Endodermal cell (in vitro differentiated cells): ENCODE measurements at regions not wholly inside any gene's neighbourhood (a gene's known extent, or its start where the extent isn't known, plus 50 kb on each side); places are given as distances from the start of the nearest gene placed in this dataset.
A peak's percentile ranks its signal among the peaks of the same experiment; 100 is the strongest.

Experiments
- DNase-seq: peaks from one replicate; pipeline ENCODE4 v3.0.0-alpha.2; 2017
- H3K27ac ChIP-seq: 2 replicates; pipeline ENCODE4 v1.5.1; 2013; ENCODE audit warnings: mild to moderate bottlenecking, low read depth, low read length, moderate library complexity
- H3K27me3 ChIP-seq: 2 replicates; pipeline ENCODE4 v1.6.1; 2013; ENCODE audit warnings: mild to moderate bottlenecking, low read length, moderate library complexity; ENCODE audit not compliant: insufficient read depth, control insufficient read depth, poor library complexity, severe bottlenecking
- H3K36me3 ChIP-seq: 2 replicates; pipeline ENCODE4 v1.7.0; 2013; ENCODE audit warnings: mild to moderate bottlenecking, low read length, moderate library complexity; ENCODE audit not compliant: control insufficient read depth, insufficient read depth
- H3K4me1 ChIP-seq: one replicate; pipeline ENCODE4 v1.7.0; 2013; ENCODE audit warnings: low read length; ENCODE audit not compliant: control insufficient read depth, insufficient read depth
- H3K4me3 ChIP-seq: 2 replicates; pipeline ENCODE4 v1.5.1; 2013; ENCODE audit warnings: mild to moderate bottlenecking, low read length, moderate library complexity
- H3K9ac ChIP-seq: 2 replicates; pipeline ENCODE4 v1.6.1; 2013; ENCODE audit warnings: mild to moderate bottlenecking, low read length, moderate library complexity; ENCODE audit not compliant: poor library complexity, severe bottlenecking; ENCODE audit errors: extremely low read depth
- H3K9me3 ChIP-seq: 2 replicates; pipeline ENCODE4 v1.6.1; 2013; ENCODE audit warnings: mild to moderate bottlenecking, low read length, moderate library complexity; ENCODE audit not compliant: control insufficient read depth
- H3K27ac Mint-ChIP-seq: 2 replicates; pipeline ENCODE4 v1.8.0; 2020; ENCODE audit warnings: mixed read lengths
- H3K27me3 Mint-ChIP-seq: 2 replicates; pipeline ENCODE4 v1.8.0; 2021; ENCODE audit warnings: mild to moderate bottlenecking, mixed read lengths; ENCODE audit not compliant: insufficient read depth
- H3K36me3 Mint-ChIP-seq: 2 replicates; pipeline ENCODE4 v1.8.0; 2020; ENCODE audit warnings: low read depth, mixed read lengths
- H3K4me1 Mint-ChIP-seq: 2 replicates; pipeline ENCODE4 v1.8.0; 2020; ENCODE audit warnings: mixed read lengths
- H3K4me3 Mint-ChIP-seq: 2 replicates; pipeline ENCODE4 v1.8.0; 2020; ENCODE audit warnings: mild to moderate bottlenecking, moderate library complexity, mixed read lengths
- H3K9me3 Mint-ChIP-seq: 2 replicates; pipeline ENCODE4 v1.8.0; 2020; ENCODE audit warnings: mild to moderate bottlenecking, mixed read lengths
- WGBS, 2 experiments: methylation state at CpG; one replicate each; pipeline versions ENCODE4 v1.1.5 to v1.1.7; 2013; ENCODE audit warnings: missing lambda C conversion rate in 2 of 2, mixed read lengths in 1 of 2; ENCODE audit not compliant: insufficient coverage in 1 of 2, insufficient read length in 1 of 2; 5-methylcytosine and 5-hydroxymethylcytosine counted together
- TF ChIP-seq, protein P1 (sequence below): fragments of 200-600 bp; sonication (generic); conservative IDR thresholded peaks from 2 replicates; pipeline ENCODE4 v1.5.0; 2021; ENCODE audit warnings: antibody characterized with exemption, mild to moderate bottlenecking

- Histone ChIP-seq H3K27ac (no peak overlapping the region), H3K4me3 (no peak overlapping the region), H3K36me3 (no peaks in the 10 kb centered on the region), H3K9me3 (no peaks in the 10 kb centered on the region), H3K27me3 (no peaks in the 10 kb centered on the region), H3K4me1 (no peaks in the 10 kb centered on the region), H3K9ac (no peak overlapping the region)
- TF ChIP-seq, protein P1, sequence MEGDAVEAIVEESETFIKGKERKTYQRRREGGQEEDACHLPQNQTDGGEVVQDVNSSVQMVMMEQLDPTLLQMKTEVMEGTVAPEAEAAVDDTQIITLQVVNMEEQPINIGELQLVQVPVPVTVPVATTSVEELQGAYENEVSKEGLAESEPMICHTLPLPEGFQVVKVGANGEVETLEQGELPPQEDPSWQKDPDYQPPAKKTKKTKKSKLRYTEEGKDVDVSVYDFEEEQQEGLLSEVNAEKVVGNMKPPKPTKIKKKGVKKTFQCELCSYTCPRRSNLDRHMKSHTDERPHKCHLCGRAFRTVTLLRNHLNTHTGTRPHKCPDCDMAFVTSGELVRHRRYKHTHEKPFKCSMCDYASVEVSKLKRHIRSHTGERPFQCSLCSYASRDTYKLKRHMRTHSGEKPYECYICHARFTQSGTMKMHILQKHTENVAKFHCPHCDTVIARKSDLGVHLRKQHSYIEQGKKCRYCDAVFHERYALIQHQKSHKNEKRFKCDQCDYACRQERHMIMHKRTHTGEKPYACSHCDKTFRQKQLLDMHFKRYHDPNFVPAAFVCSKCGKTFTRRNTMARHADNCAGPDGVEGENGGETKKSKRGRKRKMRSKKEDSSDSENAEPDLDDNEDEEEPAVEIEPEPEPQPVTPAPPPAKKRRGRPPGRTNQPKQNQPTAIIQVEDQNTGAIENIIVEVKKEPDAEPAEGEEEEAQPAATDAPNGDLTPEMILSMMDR: no peak
- DNase-seq: peak; percentile 72
- 84 to 89% methylated on average over 10 to 14 of the region's 14 CpGs for WGBS, 2 experiments
- Mint-ChIP-seq H3K4me1 (peaks cover 16% of the 10 kb centered on the region), H3K9me3 (no peaks in the 10 kb centered on the region), H3K4me3 (no peak overlapping the region), H3K27ac (peak overlapping the region; percentile 75), H3K36me3 (no peaks in the 10 kb centered on the region), H3K27me3 (no peaks in the 10 kb centered on the region)
Observed at GRCh38 chr9:129348890-129349664, 171.0 kb upstream of the IER5L start.

GRCh38 chr9:129347316-129348120 lies 169.5 kb upstream of the IER5L start:
- H3K27ac ChIP-seq: no peak overlapping the region
- WGBS, 2 experiments: 90 to 91% methylated on average over 20 to 21 of the region's 21 CpGs
- H3K36me3 Mint-ChIP-seq: no peaks in the 10 kb centered on the region
- DNase-seq: no peak
- no peaks in the 10 kb centered on the region for H3K36me3 ChIP-seq
- H3K27ac Mint-ChIP-seq: no peak overlapping the region
- H3K27me3 ChIP-seq: no peaks in the 10 kb centered on the region
- H3K4me3 ChIP-seq: no peak overlapping the region
- peaks cover 16% of the 10 kb centered on the region for H3K4me1 Mint-ChIP-seq
- no peaks in the 10 kb centered on the region for H3K27me3 Mint-ChIP-seq
- H3K9ac ChIP-seq: no peak overlapping the region
- TF ChIP-seq, protein P1: no peak
- no peak overlapping the region for H3K4me3 Mint-ChIP-seq
- no peaks in the 10 kb centered on the region for H3K4me1 ChIP-seq
- no peaks in the 10 kb centered on the region for H3K9me3 ChIP-seq
- no peaks in the 10 kb centered on the region for H3K9me3 Mint-ChIP-seq

- no peaks in the 10 kb centered on the region for H3K4me1 ChIP-seq
- no peak overlapping the region for H3K27ac ChIP-seq
- no peaks in the 10 kb centered on the region for H3K36me3 ChIP-seq
- no peak overlapping the region for H3K4me3 Mint-ChIP-seq
- no peak overlapping the region for H3K9ac ChIP-seq
- H3K4me1 Mint-ChIP-seq: peaks cover 16% of the 10 kb centered on the region
- WGBS, 2 experiments: 93% methylated on average over 6 to 8 of the region's 8 CpGs
- no peak for DNase-seq
- no peaks in the 10 kb centered on the region for H3K27me3 ChIP-seq
- H3K9me3 ChIP-seq: no peaks in the 10 kb centered on the region
- no peaks in the 10 kb centered on the region for H3K36me3 Mint-ChIP-seq
- TF ChIP-seq, protein P1: no peak
- H3K4me3 ChIP-seq: no peak overlapping the region
- no peak overlapping the region for H3K27ac Mint-ChIP-seq
- no peaks in the 10 kb centered on the region for H3K27me3 Mint-ChIP-seq
- H3K9me3 Mint-ChIP-seq: no peaks in the 10 kb centered on the region
Observed at GRCh38 chr9:129346046-129346445, 168.0 kb upstream of the IER5L start.
